Superior temporal gyrus (tissue), 1 donor: ENCODE measurements at regions not wholly inside any gene's neighbourhood (a gene's known extent, or its start where the extent isn't known, plus 50 kb on each side); places are given as distances from the start of the nearest gene placed in this dataset.
"Not testable (repeated sequence)": the region's sequence is repeated elsewhere in the genome, so short reads cannot be mapped to it uniquely, and the experiment has no call there.

Source experiments
- DNase-seq: peaks from one replicate; pipeline ENCODE4 v3.0.0-alpha.2; 2016; ENCODE audit errors: extremely low spot score

- not testable (repeated sequence) for DNase-seq
Observed at GRCh38 chr9:33734941-33735835, 60.2 kb upstream of the PRSS3 start.

- no peak for DNase-seq
Observed at GRCh38 chr9:33737811-33738606, 57.4 kb upstream of the PRSS3 start.

GRCh38 chr9:33739398-33739797 lies 56.0 kb upstream of the PRSS3 start:
- no peak for DNase-seq

- no peak for DNase-seq
Observed at GRCh38 chr9:33740075-33740474, 55.3 kb upstream of the PRSS3 start.

- DNase-seq = not testable (repeated sequence)
Observed at GRCh38 chr9:33740958-33741357, 54.4 kb upstream of the PRSS3 start.

- DNase-seq = no peak
Observed at GRCh38 chr9:33742051-33742450, 53.3 kb upstream of the PRSS3 start.

GRCh38 chr9:33742519-33742918 lies 52.8 kb upstream of the PRSS3 start:
- no peak for DNase-seq
